Anterior cingulate cortex (tissue), 58 donors: ENCODE measurements at regions not wholly inside any gene's neighbourhood (a gene's known extent, or its start where the extent isn't known, plus 50 kb on each side); places are given as distances from the start of the nearest gene placed in this dataset.
"Not testable (repeated sequence)": the region's sequence is repeated elsewhere in the genome, so short reads cannot be mapped to it uniquely, and the experiment has no call there.

Experiments used
- DNase-seq, 58 donors: peaks; one replicate each; lab custom pipeline; 2025; lab: John Stamatoyannopoulos, UW

DNA sequence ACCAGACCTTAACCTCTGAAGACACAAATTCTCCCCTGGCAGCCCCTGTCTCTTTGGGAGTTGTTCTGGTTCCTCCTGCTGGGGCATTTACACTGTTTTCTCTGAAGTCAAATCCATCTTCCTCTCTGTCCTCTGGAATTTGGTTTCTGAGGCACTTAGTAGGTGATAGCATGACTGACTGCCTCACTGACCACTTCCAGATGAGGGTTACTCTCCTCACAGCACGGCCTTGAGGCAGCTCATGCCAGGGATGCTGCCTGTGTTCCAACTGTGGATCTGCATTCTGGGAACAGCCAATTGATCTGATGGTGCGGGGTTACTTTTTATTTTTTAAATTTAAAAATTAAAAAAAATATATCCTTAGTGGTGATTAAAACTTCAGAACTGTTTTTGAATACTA is 140.9 kb upstream of the ROPN1 start:
- DNase-seq, result no peak

DNA sequence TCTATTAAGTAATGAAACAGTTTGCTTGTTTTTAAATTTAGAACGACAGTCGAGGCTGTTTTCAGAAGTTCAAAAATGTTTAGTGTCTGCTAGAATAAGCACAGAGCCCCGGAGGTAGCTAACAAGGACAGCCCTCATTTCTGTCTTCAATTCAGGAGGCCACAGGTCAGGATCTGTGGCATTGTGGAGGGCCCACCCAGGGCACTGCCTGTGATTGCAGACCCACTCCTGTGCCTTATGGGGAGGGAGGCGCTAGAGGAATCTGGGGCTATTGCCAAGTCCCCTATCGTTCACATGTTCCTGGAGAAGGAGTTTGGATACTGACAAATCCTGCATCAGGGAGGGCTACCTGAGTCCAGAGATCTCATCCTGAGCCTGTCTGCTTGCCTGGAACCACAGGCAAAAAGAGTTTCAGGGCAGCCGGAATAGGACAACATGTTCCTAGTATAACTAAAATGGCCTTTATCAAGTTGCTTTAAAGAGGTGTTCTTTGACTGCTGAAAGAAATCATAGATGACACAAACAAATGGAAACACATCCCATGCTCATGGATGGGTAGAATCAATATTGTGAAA is 141.5 kb upstream of the ROPN1 start:
- no peak for DNase-seq

DNA sequence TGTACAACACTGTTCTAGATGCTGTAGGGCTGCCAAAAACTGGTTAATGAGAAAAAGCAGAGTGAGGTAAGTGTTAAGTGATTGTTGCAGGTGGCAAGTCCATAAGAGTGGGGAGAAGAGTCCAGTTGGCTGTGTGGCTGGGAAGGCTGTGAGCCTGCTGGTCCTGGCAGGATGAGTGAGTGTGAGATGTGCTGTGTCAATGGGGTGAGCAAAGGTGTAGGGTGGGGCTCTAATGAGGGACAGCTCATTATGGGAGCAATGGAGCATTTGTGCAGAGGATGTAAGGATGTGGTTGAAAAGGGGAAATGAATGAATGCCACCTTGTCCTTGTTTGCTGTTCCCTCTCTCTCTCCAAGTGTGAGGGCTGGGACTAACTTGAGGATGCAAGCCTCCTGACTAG is 145.3 kb upstream of the ROPN1 start:
- no peak for DNase-seq

DNA sequence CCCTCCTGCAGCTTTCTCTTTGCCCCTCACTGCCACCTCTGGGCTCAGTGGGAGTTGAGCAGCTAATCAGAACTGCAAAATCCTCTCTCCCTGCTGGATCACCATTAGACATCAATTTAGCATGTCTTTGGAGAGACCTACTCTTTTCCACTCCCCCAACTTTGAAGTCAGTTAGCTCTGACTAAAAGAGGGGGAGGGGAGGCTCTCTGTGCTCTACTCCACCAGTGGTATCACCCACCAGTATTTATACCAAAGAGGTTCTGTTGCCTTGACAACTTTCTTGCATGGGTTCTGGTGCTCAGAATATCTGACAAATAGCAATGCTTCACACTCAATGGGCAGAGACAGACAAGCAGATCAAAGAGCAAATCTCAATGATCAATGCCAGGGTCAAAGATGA is 146.2 kb upstream of the ROPN1 start:
- no peak for DNase-seq

DNA sequence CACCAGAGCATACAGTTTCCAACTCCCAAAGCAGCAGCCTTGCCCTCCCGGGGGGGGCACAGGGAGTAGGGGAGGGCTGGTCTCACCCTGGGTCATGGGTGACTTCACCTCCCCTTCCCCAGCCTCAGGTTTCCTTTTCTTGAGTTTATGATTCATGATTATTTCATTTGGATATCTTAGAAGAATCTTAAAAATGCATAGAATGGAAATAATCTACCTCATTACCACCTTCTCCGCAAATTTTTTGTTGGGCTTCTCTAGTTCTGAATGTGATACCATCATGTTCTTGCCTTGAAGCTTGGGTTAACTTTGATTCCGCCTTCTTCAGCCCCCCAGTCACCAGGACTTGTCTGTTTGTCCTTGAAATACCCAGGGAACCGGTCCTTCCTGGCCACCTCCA is 148.8 kb upstream of the ROPN1 start:
- no peak for DNase-seq

DNA sequence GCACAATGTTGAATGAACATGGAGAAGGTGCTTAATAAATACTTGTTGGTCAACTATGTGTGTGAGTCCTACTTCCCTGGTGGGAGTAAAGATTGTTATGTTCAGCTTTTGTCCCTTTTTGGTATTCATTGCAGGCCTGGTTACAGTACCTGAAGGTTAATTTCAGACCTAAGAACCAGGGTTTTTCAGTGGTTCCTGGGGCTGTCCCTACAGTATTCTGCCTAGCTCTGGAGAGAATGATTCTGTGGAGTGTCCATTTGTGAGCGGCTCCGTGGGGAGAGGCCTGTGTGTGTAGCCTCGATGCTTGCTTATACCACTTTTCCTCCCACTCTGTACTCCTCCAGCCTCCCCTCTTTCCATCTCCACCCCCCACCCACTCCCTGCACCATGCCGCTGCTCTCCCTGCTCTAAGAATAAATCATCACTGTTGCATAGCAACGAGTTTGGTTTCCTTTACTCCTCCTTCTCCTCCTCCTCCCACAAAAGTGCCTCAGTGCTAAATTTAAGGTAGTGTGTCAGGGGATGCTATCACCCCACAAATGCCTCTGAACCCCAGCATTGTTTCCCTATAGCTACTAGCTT is 150.6 kb upstream of the ROPN1 start:
- peak in 26 of 58 donors; percentile 6 to 52 (median 20) for DNase-seq

DNA sequence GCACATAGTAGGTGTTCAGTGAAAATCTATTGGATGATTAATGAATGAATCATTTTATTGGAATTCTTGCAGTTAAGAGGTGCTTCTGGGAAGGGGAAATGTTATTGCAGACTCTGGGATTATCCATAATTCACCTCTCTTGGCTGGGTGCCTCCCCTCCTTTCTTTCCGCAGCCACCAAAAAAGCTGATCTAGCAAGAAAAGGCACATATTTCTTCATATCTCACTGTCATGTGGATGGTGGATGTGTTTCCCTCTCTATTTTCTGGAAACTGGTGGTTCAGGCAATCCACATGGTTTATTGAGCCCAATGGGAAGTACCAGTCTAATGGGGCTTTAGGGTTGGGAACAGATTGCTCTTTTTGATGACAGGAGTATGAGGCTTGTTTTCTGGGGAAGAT is 151.1 kb upstream of the ROPN1 start:
- no peak for DNase-seq

DNA sequence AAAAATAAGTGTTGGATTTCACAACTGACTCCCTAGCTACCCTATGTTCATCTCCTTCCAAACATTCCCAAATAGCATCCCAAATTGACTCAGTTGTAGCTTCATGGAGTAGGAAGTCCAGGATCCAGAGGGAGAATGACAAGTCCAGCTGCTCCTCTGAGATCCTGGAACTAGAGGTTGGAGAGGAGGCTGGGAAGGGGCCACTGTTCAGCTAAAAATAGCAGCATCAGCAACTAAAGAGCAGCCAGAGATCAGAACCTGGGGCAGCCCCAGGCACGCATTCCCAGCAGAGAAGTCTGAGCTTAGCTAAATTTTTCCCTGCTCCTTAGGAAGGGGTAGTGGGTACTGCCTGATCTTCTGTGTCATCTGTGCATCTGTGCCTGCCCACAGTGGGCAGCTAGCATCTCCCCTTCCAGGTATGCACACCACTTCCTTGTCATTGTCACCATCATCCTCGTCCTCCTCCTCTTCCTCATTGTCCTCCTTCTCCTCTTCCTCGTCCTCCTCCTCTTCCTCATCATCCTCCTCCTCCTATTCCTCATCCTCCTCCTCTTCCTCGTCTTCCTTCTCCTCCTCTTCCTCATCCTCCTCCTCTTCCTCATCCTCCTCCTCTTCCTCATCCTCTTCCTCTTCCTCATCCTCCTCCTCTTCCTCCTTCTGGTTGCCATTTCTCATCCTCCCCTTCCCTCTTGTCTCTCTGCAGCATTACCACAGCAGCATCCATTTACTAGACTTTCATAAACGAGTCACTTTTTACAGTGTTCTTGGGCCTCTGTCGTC is 152.3 kb upstream of the ROPN1 start:
- no peak for DNase-seq

DNA sequence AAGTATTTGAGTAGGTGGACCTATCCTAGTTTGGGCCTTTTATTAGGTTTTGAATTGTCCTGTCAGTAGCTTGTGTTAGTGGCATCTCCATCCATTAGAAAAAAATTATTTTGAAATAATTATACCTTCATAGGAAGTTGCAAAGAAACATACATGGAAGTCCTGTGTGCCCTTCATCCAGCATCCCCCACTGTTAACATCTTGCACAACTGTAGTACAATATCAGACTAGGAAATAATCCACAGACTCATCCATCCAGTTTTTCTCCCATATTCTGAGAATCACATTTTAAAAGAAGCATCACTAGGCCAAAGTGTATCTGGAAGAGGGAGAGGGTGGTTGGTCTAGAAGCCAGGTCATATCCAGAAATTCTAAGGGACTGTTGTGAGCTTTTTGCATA is 155.5 kb upstream of the ROPN1 start:
- DNase-seq, result no peak

DNA sequence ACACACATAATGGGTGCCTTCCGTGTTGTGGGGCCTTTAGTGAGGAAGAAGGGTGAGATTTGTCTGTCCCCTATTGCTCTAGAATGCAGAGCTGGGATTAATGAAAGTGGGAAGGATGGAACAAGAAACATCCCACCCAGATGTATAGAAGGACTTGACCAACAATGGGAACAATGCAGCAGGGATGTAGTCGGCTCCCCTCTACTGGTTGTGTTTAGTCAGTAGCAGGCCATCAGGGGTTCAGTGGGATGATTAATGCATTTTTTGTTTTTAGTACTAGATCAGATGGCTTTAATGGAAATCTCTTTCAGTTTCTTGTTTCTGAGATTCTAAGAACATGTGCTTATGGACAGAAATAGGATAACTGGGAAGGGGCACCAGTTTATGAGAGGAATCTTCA is 156.0 kb upstream of the ROPN1 start:
- DNase-seq, result no peak

DNA sequence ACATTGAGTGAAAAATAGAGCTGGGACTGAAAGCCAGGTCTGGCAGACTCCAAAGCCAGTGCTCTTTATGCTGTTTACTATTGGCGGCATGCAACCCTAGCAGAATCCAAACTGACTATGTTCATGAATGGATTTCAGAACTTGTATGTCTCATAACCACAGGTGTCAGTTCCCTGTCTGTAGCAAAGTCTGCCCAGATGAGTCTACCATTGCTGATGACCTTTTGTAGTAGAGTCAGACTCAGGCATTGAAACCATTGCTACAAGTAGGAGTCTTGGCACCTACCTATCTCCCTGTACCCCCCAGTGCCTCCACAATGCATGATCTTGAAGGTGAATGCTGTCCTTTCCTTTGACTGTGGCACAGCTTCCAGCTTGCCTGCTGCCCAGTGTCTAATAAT is 157.2 kb upstream of the ROPN1 start:
- DNase-seq, result no peak

DNA sequence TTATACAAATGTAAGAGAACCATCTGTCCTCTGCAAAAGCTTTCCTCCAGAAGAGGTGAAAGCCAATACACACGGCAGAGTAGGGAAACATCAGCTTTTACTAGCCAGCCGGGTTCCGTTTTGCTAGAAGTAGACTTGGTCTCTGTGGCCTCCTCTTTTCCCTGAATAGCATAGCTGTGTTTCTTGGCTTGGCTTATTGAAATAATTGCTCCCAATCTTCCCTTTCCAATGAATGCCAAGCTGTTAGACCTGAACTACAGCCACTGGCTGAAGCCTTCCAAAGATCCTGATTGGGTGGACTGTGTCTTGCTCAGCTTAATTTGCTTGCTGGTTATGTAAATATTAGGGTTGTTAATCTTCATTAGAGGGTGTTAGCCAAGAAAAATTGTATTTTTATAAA is 157.8 kb upstream of the ROPN1 start:
- DNase-seq, result peak in 3 of 58 donors; percentile 2 to 29 (median 27)

DNA sequence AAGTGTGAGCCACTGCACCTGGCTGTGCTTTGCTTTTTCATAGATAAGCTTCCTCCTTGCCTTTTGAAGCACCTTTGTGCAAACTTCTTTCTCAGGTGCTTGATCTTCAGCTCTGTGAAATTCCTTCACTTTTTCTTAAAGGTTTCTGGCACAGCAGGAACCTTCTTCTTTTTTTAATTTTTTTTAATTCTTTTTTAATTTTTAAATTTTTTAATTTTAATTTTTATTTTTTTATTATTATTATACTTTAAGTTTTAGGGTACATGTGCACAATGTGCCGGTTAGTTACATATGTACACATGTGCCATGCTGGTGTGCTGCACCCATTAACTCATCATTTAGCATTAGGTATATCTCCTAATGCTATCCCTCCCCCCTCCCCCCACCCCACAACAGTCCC is 161.0 kb upstream of the ROPN1 start:
- not testable (repeated sequence) for DNase-seq

DNA sequence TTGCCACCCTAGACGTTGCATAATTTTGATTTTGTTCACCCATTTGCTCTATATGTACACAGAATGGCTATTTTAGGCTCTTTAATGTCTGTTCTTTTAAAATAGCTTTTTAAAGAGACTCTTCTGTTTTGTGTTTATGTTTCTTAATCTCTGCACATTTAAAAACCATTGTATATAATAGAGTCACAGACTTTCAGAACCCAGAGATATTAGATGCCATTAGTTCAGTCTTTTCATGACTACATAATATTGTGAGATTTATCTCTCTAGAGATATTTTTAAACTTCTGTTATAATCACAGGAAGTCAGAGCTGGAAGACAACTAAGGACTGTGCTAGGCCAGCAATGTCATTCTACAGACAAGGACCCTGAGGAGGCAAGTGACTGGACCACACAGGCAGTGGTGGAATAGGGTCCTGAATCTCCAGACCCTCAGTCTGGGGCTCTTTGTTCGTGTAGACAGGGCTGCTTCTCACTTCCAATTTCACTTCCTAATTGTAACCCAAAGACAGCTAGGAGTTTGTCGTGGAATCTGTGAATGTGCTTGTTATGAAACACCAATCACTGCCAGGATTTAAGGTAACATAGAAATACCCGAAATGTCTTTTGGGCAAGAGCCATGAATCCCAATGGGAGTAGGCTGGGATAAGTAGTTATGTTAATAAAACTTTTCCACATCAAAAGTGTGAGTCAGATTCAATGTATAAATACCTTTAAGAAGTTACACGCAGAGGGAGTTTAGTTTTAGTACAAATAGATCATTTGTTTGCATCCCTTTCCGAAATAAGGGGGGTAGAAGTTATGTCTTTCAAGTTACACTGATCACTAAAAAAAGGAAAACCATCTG is 165.2 kb upstream of the ROPN1 start:
- DNase-seq, result no peak

DNA sequence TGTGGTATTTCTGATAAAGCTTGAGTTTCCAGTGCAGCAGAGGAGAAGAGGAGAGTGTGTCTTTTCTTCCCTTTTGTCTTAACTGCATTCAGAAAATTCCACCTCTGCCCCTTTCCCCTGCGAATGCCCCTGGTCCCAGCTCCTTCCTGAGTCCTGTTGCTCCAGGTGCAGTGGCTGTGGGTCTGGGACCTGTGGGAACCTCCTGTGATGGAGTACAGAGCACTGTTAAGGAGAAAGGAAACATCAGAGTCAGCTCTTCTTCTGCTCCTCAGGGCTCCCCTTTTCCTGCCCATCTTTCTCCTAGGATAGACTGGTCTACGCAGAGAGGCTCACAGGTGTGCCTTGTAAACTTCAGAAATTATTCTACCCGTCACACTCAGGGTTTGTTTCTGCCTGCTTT is 165.8 kb upstream of the ROPN1 start:
- no peak for DNase-seq

DNA sequence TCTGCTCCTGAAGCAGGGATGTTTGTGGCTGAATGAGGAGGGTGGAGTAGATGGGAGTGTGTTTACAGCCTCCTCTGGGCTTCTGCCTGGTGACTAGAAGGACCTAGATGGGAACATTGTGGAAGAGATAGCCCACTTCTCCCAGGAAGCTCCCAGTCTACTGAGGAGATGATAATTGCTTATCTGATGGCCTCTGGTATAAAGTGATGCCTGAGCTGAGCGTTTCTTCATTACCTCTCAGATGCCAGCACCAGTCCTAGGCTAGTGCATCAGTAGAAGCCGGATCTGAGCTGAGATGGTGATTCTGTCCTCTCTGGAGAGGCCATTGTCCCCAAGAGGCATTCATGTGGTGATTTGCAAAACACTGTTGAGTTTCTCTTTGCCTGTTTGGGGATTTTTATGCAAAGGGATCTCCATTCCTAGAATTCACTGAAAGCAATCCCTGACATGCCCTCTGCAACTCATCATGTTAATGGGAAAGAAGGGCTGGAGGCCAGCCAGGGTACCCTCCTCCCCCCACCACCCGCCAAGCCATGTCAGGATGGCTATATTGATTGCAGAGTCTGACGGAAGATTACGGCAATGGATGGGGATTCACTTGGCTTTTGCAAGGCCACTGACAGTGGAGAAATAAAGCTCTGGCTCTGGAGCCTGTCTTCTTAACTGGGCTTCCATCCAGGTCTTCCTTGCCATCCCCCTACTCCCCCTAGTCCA is 166.4 kb upstream of the ROPN1 start:
- DNase-seq, result no peak

DNA sequence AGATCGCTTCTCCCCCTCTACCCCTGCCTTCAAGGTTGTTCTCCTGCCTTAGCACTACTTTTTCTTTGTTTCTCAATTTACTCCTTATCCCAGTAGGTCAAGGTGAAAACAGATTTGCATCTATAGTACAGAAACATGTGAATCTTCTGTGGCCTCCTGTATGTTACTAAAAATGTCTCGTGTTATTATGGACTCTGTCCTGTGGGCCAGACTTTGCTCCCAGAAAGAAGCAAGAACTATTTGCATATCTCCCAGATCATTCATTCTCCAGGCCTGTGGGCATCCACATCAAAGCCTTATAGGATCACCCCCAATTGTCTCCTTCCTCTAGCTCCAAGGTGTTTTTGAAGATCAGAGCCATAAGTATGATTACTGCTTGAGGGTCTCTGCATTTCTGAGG is 169.5 kb upstream of the ROPN1 start:
- DNase-seq, result no peak

DNA sequence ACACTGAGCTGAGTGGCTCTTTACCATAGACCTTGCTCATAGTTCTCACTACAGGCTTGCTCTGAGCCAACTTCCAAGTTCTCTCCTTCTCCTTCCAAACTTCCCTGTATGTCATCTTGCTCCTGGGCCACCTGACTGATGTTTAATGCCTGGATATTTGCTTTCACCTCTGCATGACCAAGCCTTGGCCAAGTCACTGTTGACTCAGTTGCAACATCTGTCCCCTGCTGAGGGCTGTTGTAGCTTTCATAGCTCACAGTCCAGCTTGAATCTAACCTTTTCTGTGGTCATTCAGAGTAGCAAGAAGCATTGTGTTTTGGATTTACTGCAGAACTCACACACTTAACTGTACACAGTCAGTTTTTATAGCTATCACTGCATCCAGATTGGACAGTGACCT is 171.8 kb upstream of the ROPN1 start:
- no peak for DNase-seq

DNA sequence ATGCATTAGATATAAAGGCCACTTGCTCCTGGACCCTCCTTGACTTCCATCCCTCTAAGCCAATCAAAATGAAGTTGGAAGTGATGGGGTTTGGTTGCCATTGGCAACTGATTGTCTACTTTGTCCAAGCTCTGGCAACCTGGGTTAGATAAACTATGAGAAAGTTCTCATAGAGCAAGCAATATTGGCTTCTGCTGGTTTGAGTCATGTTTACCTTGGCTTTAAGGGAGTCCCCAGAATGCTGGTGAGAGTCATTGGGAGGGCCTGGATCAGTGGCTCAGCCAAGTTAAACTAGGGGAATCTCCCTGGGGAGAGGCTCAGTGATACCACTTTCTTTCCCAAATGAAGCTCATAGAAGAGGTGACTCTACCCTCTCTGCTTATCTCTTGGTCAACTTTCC is 176.3 kb upstream of the ROPN1 start:
- DNase-seq, result no peak

DNA sequence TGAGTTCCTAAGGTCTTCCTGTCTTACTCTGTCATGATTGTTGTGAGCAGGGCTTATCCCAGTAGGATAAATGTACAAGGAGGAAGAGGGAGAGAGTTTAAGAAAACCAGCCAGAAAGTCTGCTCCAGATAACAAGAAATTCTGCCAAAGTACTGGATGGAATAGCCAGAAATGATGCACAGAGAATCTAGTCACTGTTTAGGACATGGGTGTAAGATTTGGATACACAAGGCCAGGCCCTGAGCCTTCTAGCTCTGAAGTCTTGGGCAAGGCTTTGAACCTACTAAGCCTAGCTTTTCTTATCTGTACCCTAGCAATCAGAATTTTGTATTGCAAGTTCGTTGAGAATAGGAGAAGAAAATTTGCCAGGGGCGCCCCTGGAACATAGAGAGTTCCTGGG is 180.4 kb upstream of the ROPN1 start:
- DNase-seq, result no peak

DNA sequence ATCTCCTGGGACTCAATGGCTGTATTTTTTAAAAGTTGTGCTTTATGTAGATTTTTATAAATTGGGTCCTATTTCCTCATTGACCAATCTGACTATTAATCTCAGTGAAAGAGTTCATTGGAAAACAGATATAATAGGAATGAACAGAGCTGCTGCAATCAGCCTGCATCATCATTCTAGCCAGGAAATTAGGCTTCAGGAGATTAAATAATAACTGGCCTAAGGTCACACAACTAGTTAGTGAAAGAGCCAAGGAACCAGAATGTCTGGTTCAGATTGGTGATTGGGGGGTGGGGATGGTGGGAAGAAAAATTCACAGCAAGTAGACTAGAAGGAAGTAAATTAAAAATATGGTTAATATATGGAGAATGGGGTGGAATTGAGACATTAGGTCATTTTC is 180.9 kb upstream of the ROPN1 start:
- DNase-seq, result no peak
